SJSA1 (cell line): ENCODE measurements at regions not wholly inside any gene's neighbourhood (a gene's known extent, or its start where the extent isn't known, plus 50 kb on each side); places are given as distances from the start of the nearest gene placed in this dataset.

Experiments
- DNase-seq, 2 experiments: peaks; one replicate each; pipeline ENCODE4 v3.0.0-alpha.2; 2015 to 2020; ENCODE audit warnings: low spot score in 2 of 2, low read depth in 1 of 2
- H3K27ac ChIP-seq: fragments of 250-450 bp; sonication (Bioruptor Pico); 2 replicates; pipeline ENCODE4 v1.5.1; 2020; ENCODE audit warnings: mild to moderate bottlenecking, moderate library complexity
- H3K27me3 ChIP-seq: fragments of 250-450 bp; sonication (Bioruptor Pico); replicated peaks from 2 replicates; pipeline ENCODE4 v1.5.1; 2020; ENCODE audit warnings: mild to moderate bottlenecking, moderate library complexity
- H3K36me3 ChIP-seq: fragments of 250-450 bp; sonication (Bioruptor Pico); 2 replicates; pipeline ENCODE4 v1.5.1; 2020; ENCODE audit warnings: mild to moderate bottlenecking
- H3K4me1 ChIP-seq: fragments of 250-450 bp; sonication (Bioruptor Pico); replicated peaks from 2 replicates; pipeline ENCODE4 v1.6.1; 2021; ENCODE audit warnings: mild to moderate bottlenecking
- H3K4me3 ChIP-seq: fragments of 250-450 bp; sonication (Bioruptor Pico); 2 replicates; pipeline ENCODE4 v1.5.1; 2020; ENCODE audit warnings: mild to moderate bottlenecking
- H3K9me3 ChIP-seq: fragments of 250-450 bp; sonication (Bioruptor Pico); replicated peaks from 2 replicates; pipeline ENCODE4 v1.5.1; 2020; ENCODE audit warnings: mild to moderate bottlenecking

DNA sequence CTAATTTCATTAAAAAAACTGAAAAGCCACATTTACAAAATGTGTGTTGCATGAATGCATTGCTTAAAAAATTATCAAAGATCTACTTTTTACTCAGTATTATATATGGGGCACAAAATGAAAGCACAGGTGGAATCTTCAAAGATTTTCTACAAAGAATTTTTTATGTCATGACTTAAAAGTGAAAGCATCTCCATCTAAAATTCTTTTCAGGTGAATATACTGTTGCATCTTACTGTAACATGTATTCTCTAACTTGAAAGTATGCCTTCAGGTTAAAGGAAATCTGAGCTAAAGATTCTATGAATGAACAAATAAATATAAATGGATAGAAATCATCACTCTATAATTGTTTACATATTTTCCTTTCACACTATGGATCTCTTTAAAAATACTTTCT lies 66.8 kb upstream of the WDR75 start:
- H3K36me3 ChIP-seq: no peaks in the 10 kb centered on the region
- H3K9me3 ChIP-seq: no peaks in the 10 kb centered on the region; the same call in none of the 2 replicates
- H3K4me1 ChIP-seq: peaks cover 31% of the 10 kb centered on the region
- no peaks in the 10 kb centered on the region for H3K27me3 ChIP-seq
- DNase-seq: no peak
- no peak overlapping the region for H3K4me3 ChIP-seq
- no peak overlapping the region for H3K27ac ChIP-seq

DNA sequence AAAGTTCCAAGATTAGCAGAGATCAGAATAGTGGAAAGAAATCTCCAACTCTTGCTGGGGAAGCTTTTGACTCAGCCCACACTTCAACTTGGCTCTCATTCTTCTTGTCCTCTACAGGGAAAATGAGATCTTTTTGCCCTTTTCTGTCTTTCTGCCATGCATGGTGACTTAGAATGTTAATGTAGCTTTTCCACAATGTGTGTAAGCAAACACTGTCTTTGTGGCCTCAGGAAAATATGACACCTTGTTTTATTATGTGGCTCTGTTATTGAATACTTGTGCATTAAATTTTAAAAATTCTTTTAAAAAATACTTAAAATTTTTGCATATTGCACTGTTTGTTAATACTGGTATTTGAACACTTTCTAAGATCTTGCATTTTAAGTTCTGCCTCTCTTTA lies 65.4 kb upstream of the WDR75 start:
- no peak for DNase-seq
- Histone ChIP-seq H3K4me1 (peaks cover 30% of the 10 kb centered on the region), H3K27me3 (no peaks in the 10 kb centered on the region), H3K9me3 (no peaks in the 10 kb centered on the region; the same call in 1 of the 2 replicates), H3K36me3 (no peaks in the 10 kb centered on the region), H3K27ac (no peak overlapping the region), H3K4me3 (no peak overlapping the region)

DNA sequence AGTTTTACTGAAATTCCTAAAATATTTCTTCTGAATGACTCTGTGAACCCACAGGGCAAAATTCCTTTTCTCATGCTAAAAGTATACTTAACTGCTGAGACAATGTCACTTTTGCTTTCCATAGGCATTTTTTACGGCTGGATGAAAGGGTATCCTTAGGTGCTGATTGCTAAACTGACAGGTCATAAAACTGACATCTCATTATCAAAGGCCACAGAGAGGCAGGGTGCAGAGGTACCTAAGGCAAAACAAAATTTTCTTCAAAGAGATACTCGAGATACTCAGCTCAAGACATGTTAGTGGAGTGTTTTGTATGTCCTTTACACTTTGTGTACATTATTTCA lies 62.0 kb upstream of the WDR75 start:
- DNase-seq: peak in 1 of 2 experiments; percentile 86
- Histone ChIP-seq H3K4me3 (0 out of 2 replicates have a peak overlapping the region, but pooled peaks have one; percentile 5), H3K36me3 (no peaks in the 10 kb centered on the region)

DNA sequence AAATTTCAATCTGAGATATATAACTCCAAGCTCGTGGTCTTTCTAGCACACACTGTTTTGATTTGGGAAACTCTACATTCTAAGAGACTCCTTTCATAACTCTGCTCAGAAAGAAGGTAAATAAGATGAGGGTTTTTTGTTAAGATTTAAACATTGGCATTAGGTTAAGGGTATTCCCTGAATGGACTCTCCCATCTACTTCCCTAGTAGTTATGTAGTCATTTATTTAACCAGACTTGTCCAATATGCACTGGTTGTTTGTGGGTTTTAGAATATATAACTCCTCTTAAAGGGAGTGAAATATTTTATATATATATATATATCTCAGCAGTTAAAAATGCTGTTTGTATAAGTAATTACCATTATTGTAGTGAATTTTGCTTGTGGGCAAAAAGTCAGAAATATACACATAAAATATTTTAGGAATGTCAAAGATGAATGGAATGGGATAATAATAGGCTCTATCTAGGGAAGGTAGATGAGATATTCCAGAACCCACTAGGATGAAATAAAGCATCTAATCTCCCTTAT lies 61.5 kb upstream of the WDR75 start:
- peak in 1 of 2 experiments; percentile 85 for DNase-seq

More for the DNA sequence above, 62.0 kb upstream of the WDR75 start:
- peak overlapping the region; percentile 98 for H3K27ac ChIP-seq
- H3K4me1 ChIP-seq: peaks cover 27% of the 10 kb centered on the region
- H3K9me3 ChIP-seq: no peaks in the 10 kb centered on the region
- H3K27me3 ChIP-seq: no peaks in the 10 kb centered on the region

GRCh38 chr2:189382668-189383067 lies 58.6 kb upstream of the WDR75 start:
- peaks cover 24% of the 10 kb centered on the region for H3K4me1 ChIP-seq
- no peak for DNase-seq
- no peaks in the 10 kb centered on the region for H3K36me3 ChIP-seq
- H3K4me3 ChIP-seq: no peak overlapping the region
- H3K27ac ChIP-seq: no peak overlapping the region
- H3K9me3 ChIP-seq: peaks cover 4% of the 10 kb centered on the region; the same call in 1 of the 2 replicates
- H3K27me3 ChIP-seq: no peaks in the 10 kb centered on the region

More for the DNA sequence above, 61.5 kb upstream of the WDR75 start:
- no peak overlapping the region for H3K4me3 ChIP-seq
- peaks cover 27% of the 10 kb centered on the region for H3K4me1 ChIP-seq
- H3K27me3 ChIP-seq: no peaks in the 10 kb centered on the region
- no peaks in the 10 kb centered on the region for H3K36me3 ChIP-seq
- peak overlapping the region; percentile 98 for H3K27ac ChIP-seq
- no peaks in the 10 kb centered on the region for H3K9me3 ChIP-seq

DNA sequence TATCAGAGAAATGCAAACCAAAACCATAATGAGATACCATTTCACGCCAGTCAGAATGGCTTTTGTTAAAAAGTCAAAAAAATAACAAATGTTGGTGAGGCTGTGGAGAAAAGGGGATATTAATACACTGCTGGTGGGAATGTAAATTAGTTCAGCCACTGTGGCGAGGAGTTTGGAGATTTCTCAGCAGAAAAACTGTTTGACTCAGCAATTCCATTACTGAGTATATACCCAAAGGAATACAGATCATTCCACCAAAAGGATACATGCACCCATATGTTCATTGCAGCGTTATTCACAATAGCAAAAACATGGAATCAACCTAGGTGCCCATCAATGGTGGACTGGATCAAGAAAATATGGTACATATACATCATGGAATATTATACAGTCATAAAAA lies 54.5 kb upstream of the WDR75 start:
- Histone ChIP-seq H3K4me1 (no peaks in the 10 kb centered on the region), H3K36me3 (no peaks in the 10 kb centered on the region), H3K4me3 (no peak overlapping the region), H3K9me3 (peaks cover 4% of the 10 kb centered on the region; the same call in 1 of the 2 replicates), H3K27me3 (no peaks in the 10 kb centered on the region), H3K27ac (no peak overlapping the region)
- DNase-seq: no peak

- Histone ChIP-seq H3K27ac (no peak overlapping the region), H3K4me3 (no peak overlapping the region), H3K4me1 (peaks cover 22% of the 10 kb centered on the region), H3K9me3 (peaks cover 4% of the 10 kb centered on the region; the same call in 1 of the 2 replicates), H3K27me3 (no peaks in the 10 kb centered on the region), H3K36me3 (no peaks in the 10 kb centered on the region)
- DNase-seq: no peak
These were observed 50.1 kb upstream of the WDR75 start for GRCh38 chr2:189391201-189391600.
